Activated naive CD4-positive, alpha-beta T cell treated with anti-CD3 and anti-CD28 coated beads, Interleukin-2, amount 50 U/mL, for 24 hours (primary cell): ENCODE measurements at regions not wholly inside any gene's neighbourhood (a gene's known extent, or its start where the extent isn't known, plus 50 kb on each side); places are given as distances from the start of the nearest gene placed in this dataset.
"Not testable (repeated sequence)": the region's sequence is repeated elsewhere in the genome, so short reads cannot be mapped to it uniquely, and the experiment has no call there.

ENCODE experiments used
- H3K27ac Mint-ChIP-seq: one replicate; pipeline ENCODE4 v1.8.0; 2021; ENCODE audit warnings: mild to moderate bottlenecking, mixed read lengths
- H3K27me3 Mint-ChIP-seq: one replicate; pipeline ENCODE4 v1.8.0; 2021; ENCODE audit warnings: mixed read lengths
- H3K36me3 Mint-ChIP-seq: one replicate; pipeline ENCODE4 v1.8.0; 2021; ENCODE audit warnings: mixed read lengths
- H3K4me1 Mint-ChIP-seq: one replicate; pipeline ENCODE4 v1.8.0; 2021; ENCODE audit warnings: mixed read lengths
- H3K4me3 Mint-ChIP-seq: one replicate; pipeline ENCODE4 v1.8.0; 2021; ENCODE audit warnings: mild to moderate bottlenecking, mixed read lengths
- H3K9me3 Mint-ChIP-seq: one replicate; pipeline ENCODE4 v1.8.0; 2021; ENCODE audit warnings: mixed read lengths

DNA sequence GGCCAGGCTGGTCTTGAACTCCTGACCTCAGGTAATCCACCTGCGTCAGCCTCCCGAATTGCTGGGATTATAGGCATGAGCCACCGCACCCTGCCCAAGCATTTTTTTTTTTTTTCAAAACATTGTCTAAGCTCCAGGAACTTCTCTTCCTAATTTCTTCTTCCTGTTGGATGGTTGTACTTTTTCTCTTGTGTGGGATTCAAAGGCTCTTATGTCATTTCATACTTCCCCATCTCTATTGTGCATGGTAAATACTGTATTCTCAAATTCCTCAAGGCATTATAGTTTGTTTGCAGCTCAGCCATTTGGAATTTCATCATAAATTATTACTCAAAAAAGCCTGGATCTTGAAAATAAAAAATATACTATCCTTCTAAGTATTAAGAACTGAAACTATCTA is 199.1 kb upstream of the GADL1 start:
- Mint-ChIP-seq H3K4me1 (peaks cover 12% of the 10 kb centered on the region), H3K36me3 (no peaks in the 10 kb centered on the region), H3K27me3 (no peaks in the 10 kb centered on the region), H3K27ac (no peak overlapping the region), H3K9me3 (no peaks in the 10 kb centered on the region), H3K4me3 (no peak overlapping the region)

DNA sequence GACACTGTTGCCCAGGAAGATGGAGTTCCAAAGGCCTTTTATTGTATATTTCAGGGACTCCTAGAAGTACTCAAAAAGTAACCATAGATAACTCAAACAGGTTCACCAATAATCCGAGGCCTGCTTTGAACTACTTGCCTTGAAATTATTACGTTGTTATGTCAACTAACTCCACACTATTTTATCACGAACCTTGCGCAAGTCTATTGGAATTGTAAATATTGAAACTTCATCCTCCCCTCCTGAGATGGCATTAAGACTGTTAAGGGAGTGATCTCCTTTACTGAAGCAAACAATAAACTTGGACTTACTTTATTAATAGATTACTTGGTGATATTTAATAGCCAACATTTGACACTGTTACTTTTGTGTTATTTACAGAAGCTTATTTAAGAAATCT is 199.6 kb upstream of the GADL1 start:
- H3K36me3 Mint-ChIP-seq, result no peaks in the 10 kb centered on the region
- no peaks in the 10 kb centered on the region for H3K27me3 Mint-ChIP-seq
- no peak overlapping the region for H3K4me3 Mint-ChIP-seq
- H3K4me1 Mint-ChIP-seq, result peaks cover 12% of the 10 kb centered on the region
- no peaks in the 10 kb centered on the region for H3K9me3 Mint-ChIP-seq
- H3K27ac Mint-ChIP-seq, result no peak overlapping the region

DNA sequence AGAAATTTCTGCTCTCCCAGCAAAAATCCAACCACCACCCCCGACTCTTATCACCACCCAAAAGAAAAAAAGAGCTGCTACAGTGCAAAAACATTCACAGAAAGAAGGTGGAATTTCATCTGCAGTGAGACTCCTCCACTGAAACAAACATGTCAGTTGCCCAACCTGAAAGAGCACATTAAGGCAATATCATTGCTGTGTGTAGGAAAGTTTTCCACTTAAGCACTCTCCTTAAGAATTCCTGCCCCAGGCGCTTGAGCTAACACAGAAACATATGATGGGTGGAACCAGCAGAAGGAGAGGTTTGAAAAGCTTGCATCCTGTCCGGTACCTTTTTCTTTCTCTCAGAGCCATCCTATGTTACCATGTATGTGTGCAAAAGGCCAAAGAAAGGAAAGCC is 200.8 kb upstream of the GADL1 start:
- H3K27me3 Mint-ChIP-seq, result no peaks in the 10 kb centered on the region
- no peak overlapping the region for H3K27ac Mint-ChIP-seq
- H3K36me3 Mint-ChIP-seq, result no peaks in the 10 kb centered on the region
- H3K9me3 Mint-ChIP-seq, result no peaks in the 10 kb centered on the region
- H3K4me3 Mint-ChIP-seq, result no peak overlapping the region
- H3K4me1 Mint-ChIP-seq, result peaks cover 12% of the 10 kb centered on the region

DNA sequence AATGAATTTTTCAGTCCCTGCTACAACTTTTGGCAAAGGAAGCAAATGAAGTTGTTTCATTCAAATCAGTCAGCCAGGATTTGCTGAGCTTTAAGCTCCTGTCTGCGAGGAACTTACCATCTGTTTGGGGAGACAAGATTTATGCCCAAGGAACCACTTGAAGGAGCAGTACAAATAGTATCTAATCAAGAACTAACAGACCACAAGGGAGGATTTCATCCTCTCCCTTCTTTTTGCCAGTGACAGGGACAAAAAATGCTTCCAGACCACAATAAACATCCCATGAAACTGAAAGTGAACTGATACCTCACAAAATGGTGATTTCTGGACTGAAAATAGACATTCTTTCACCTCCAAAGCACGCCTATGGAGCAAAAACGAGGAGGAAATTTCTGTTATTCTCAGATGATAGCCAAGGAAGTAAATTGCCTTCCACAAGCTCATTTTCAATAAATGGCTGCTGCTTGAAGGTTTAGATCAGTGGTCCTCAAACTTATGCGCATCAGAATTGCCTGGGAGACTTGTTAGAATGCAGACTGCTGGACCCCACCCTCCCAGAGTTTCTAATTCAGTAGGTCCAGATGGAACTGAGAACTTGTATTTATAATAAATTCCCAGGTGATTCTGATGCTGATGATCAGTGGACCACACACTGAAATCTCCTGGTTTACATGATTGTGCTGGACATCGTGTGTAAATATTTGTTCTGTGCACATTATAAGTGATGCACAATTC is 202.4 kb upstream of the GADL1 start:
- Mint-ChIP-seq H3K36me3 (peaks cover under 1% of the 10 kb centered on the region), H3K4me3 (no peak overlapping the region), H3K4me1 (peaks cover 16% of the 10 kb centered on the region), H3K27ac (no peak overlapping the region), H3K27me3 (no peaks in the 10 kb centered on the region), H3K9me3 (no peaks in the 10 kb centered on the region)

DNA sequence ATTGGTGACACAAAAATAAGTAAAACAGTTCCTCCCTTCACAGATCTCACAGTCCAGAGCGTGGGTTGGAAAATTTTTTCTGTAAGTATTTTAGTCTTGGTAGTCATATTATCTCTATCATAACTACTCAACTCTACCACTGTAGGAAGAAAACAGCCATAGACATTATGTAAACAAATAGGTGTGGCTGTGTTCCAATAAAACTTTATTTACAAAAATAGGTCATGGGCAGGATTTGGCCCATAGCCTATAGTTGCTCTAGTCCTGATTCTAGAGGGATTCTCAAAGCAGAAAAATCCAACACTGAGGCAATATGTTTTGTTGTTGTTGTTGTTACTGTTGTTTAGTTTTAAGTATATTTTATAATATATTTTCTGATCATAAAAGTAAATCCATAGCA is 206.1 kb upstream of the GADL1 start:
- H3K27me3 Mint-ChIP-seq, result no peaks in the 10 kb centered on the region
- H3K36me3 Mint-ChIP-seq, result peaks cover 3% of the 10 kb centered on the region
- H3K4me3 Mint-ChIP-seq, result no peak overlapping the region
- H3K27ac Mint-ChIP-seq, result no peak overlapping the region
- H3K4me1 Mint-ChIP-seq, result peaks cover 16% of the 10 kb centered on the region
- no peaks in the 10 kb centered on the region for H3K9me3 Mint-ChIP-seq

DNA sequence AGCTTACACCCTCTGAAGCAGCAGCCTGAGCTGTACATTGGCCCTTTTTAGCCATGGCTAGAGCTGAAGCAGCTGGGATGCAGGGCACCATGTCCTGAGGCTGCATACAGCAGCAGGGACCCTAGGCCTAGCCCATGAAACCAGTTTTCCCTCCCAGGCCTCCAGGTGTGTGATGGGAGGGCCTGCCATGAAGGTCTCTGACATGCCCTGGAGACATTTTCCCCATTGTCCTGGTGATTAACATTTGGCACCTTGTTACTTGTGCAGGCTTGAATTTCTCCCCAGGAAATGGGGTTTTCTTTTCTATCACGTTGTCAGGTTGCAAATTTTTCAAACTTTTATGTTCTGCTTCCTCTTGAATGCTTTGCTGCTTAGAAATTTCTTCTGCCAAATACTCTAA is 206.8 kb upstream of the GADL1 start:
- H3K36me3 Mint-ChIP-seq, H3K4me3 Mint-ChIP-seq, H3K27ac Mint-ChIP-seq, H3K9me3 Mint-ChIP-seq, H3K27me3 Mint-ChIP-seq: not testable (repeated sequence)
- peaks cover 21% of the 10 kb centered on the region for H3K4me1 Mint-ChIP-seq

DNA sequence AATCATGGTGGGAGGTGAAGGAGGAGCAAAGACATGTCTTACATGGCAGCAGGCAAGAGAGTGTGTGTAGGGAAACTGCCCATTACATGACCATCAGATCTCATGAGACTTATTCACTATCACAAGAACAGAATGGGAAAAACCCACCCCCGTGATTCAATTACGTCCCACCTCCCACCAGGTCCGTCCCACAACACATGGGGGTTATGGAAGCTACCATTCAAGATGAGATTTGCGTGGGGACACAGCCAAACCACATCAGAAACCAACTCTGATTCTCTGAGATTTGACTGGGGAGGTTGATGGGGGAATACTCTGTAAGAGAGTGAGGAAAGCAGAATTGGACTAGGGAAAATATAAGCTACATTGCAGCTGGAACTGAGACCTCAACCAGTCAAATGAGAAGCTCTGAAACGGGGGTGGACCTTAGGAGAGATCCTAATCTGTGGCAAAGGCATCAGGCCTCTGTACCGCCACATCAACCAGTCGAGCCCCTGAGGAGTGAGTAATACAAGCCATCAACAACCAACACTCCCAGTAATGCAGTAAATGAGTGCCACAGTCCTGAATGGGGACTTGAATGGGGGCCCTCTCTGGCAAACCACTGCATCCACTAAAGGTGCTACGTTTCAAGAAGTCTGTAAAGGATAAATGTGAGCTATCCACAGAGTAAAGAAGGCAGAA is 207.9 kb upstream of the GADL1 start:
- H3K27ac Mint-ChIP-seq, result no peak overlapping the region
- H3K4me1 Mint-ChIP-seq, result peaks cover 23% of the 10 kb centered on the region
- H3K4me3 Mint-ChIP-seq, result no peak overlapping the region
- no peaks in the 10 kb centered on the region for H3K27me3 Mint-ChIP-seq
- H3K9me3 Mint-ChIP-seq, result no peaks in the 10 kb centered on the region
- H3K36me3 Mint-ChIP-seq, result peaks cover 3% of the 10 kb centered on the region

DNA sequence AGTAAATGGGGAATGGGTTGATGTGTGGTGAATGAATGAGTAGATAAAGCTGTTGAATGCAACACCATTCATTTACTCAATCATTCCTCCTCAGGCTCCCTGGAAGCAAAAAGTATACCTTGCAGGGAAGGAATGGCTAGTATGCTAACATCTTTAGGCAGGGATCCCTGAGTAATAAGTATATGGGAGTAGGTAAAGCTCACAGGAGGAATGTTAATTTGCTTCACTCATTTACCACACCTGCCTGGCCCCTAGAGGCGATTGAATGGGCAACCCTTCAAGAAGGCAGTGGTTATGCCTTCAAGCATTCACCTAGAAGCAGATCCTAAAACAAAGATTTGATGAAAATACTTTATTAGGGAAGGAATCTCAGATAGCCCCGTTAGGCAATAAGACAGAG is 208.7 kb upstream of the GADL1 start:
- H3K4me1 Mint-ChIP-seq, result peaks cover 21% of the 10 kb centered on the region
- peaks cover 3% of the 10 kb centered on the region for H3K36me3 Mint-ChIP-seq
- no peaks in the 10 kb centered on the region for H3K9me3 Mint-ChIP-seq
- H3K27me3 Mint-ChIP-seq, result no peaks in the 10 kb centered on the region
- H3K27ac Mint-ChIP-seq, result no peak overlapping the region
- no peak overlapping the region for H3K4me3 Mint-ChIP-seq

DNA sequence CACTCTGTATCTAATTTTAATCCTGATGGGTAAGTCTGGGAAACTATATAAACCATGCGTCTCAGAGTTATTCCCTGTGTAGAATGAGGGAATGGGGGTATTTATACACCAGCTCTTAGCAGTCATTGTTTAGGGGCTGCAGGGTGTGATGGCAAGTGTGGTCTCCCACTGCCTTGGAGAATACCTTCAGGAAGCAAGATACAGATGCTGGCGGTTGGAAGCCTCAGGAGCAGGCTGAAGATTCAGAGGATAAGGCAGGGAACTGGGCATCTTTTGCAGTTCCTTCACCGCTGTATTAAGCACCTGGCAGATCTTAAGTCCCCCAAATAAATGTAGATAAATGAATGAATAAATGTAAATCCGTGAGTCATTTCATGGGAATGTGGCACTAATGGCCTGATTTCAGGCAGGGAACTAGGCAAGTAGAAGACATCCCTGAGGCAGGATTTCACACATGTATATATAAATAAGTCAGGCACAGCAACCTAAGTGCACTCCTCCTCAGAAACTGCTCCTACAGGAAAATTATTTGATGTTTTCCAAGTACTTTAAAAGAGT is 209.2 kb upstream of the GADL1 start:
- no peak overlapping the region for H3K4me3 Mint-ChIP-seq
- no peak overlapping the region for H3K27ac Mint-ChIP-seq
- H3K36me3 Mint-ChIP-seq, result peaks cover 3% of the 10 kb centered on the region
- H3K4me1 Mint-ChIP-seq, result peaks cover 21% of the 10 kb centered on the region
- H3K9me3 Mint-ChIP-seq, result peaks cover 3% of the 10 kb centered on the region
- H3K27me3 Mint-ChIP-seq, result no peaks in the 10 kb centered on the region

DNA sequence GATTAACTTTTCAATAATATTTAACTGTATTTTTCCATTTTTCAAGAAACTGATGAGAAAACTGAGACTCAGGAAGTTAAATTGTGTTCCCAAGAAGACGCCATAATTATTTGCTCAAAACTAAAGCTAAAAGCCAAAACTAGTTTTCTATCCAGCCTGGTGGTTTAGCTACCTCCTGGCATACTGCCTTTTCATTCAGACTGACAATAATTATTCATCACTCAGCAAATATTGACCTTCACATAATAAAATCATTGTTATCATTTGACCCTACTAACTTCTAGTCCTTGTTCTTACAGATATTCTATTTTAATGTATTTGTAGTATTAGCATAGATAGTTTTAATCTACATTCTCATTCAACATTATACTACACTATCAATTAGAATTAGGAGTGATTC is 210.6 kb upstream of the GADL1 start:
- Mint-ChIP-seq H3K4me3 (no peak overlapping the region), H3K9me3 (peaks cover 10% of the 10 kb centered on the region), H3K27ac (no peak overlapping the region), H3K36me3 (peaks cover 3% of the 10 kb centered on the region), H3K27me3 (no peaks in the 10 kb centered on the region), H3K4me1 (peaks cover 21% of the 10 kb centered on the region)

DNA sequence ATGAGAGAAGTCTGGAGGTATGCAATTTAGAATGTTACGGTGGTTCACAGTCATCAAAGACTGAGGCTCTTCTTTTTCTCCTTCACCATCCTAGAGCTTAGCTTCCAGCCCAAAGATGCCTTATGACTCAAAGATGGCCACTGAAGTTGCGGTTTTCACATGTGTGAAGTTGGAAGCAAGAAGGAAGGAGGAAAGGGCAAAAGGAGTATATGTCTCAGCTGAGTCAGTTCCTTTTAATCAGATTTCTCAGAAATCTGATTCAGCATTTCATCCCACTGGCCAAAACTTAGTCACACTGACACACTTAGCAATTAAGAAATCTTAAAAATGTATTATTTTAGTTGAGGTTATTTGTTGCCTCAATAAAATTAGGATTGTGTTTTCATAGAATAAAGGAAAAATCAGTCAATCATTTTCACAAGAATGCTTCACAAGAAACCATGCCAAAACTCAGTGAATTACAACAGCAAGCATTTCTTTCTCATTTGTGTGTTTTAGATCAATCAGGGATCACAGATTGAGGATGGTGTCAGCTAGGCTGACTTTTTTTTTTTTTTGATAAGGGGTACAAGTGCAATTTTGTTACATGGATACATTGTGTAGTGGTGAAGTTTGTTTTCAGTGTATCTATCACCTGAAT is 211.1 kb upstream of the GADL1 start:
- H3K4me1 Mint-ChIP-seq, result peaks cover 21% of the 10 kb centered on the region
- peaks cover 3% of the 10 kb centered on the region for H3K36me3 Mint-ChIP-seq
- peak overlapping the region; percentile 14 for H3K27ac Mint-ChIP-seq
- peaks cover 10% of the 10 kb centered on the region for H3K9me3 Mint-ChIP-seq
- no peak overlapping the region for H3K4me3 Mint-ChIP-seq
- no peaks in the 10 kb centered on the region for H3K27me3 Mint-ChIP-seq

DNA sequence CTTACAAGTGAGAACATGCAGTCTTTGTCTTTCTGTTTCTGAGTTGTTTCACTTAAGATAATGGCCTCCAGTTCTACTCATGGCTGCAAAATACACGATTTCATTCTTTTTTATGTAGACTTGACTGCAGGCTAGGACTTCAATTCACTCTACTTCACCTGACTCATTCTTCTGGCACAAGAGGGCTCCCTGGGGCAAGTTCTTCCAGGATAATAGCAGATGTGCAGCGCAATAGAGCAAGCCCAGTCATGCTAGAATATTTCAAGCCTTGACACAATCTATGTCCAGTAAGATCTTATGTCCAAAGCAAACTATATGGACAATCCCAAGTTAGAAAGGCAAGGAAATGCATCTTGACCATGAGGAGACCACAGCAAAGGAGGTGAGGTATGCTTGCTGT is 211.7 kb upstream of the GADL1 start:
- Mint-ChIP-seq H3K27ac (no peak overlapping the region), H3K27me3 (no peaks in the 10 kb centered on the region), H3K9me3 (peaks cover 10% of the 10 kb centered on the region), H3K4me3 (no peak overlapping the region), H3K36me3 (peaks cover 3% of the 10 kb centered on the region), H3K4me1 (peaks cover 21% of the 10 kb centered on the region)

DNA sequence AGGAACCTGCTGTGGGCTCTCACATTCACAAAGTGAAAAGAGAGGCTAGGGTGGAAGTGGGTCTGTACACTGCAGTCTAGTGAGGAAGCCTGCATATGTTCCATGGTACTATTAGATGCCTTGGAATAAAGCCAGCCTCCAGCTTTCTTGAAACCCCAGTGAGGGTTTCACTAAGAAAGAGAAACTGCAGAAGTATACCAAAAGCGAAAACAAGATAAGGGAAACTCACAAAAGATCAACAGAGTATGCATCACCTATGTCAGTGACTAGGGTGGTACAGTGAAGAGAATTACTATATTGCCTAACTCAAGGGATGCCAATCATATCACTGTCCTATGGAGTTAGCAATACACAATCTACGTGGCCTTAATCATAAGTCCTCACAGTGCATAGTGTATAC is 212.5 kb upstream of the GADL1 start:
- Mint-ChIP-seq H3K4me1 (peaks cover 16% of the 10 kb centered on the region), H3K36me3 (peaks cover 1% of the 10 kb centered on the region), H3K4me3 (no peak overlapping the region), H3K27ac (peak overlapping the region; percentile 30), H3K27me3 (no peaks in the 10 kb centered on the region), H3K9me3 (peaks cover 10% of the 10 kb centered on the region)

DNA sequence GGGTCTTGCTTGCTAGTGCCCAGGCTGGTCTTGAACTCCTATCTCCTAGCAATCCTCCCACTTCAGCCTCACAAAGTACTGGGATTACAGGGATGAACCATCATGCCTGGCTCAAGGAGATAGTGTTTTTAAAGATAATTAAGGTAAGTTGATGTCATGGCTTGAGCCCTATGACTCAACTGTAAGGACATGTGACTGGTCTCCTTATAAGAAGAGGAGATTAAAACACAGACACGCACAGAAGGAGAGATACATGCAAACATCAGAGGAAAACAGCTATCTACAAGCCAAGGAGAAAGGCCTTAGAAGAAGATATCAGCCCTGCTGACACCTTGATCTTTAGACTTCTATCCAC is 220.4 kb upstream of the GADL1 start:
- Mint-ChIP-seq H3K4me1 (no peaks in the 10 kb centered on the region), H3K9me3 (peaks cover 4% of the 10 kb centered on the region), H3K27me3 (no peaks in the 10 kb centered on the region), H3K27ac (no peak overlapping the region), H3K36me3 (peaks cover 3% of the 10 kb centered on the region), H3K4me3 (no peak overlapping the region)

DNA sequence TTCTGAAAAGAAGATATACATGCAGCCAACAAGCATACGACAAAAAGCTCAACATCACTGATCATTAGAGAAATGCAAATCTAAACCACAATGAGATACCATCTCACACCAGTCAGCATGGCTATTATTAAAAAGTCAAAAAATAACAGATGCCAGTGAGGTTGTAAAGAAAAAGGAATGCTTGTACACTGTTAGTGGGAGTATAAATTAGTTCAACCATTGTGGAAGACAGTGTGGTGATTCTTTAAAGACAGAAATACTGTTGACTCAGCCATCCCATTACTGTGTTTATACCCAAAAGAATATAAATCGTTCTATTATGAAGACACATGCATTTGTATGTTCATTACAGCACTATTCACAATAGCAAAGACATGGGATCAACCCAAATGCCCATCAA is 221.1 kb upstream of the GADL1 start:
- H3K27me3 Mint-ChIP-seq, H3K36me3 Mint-ChIP-seq, H3K27ac Mint-ChIP-seq, H3K9me3 Mint-ChIP-seq, H3K4me1 Mint-ChIP-seq, H3K4me3 Mint-ChIP-seq: not testable (repeated sequence)

DNA sequence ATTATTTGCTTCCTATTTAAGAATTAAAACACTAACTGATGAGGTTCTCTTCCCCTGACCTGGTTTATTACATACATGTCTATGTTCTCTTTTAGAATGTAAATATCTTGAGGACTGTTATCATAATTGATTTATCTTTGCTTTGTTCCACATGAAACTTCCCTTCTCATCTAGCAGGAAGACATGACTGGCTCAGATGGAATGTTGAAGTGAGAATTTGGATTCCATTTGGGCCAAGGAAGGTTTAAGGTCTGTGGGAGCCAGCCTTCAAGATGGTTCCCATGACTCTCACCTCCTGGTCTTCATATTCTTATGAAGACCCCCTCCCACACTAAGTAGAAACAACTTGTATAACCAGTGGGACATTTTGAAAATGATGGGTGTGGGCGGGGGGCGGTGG is 222.2 kb upstream of the GADL1 start:
- H3K4me1 Mint-ChIP-seq, result no peaks in the 10 kb centered on the region
- H3K27me3 Mint-ChIP-seq, result no peaks in the 10 kb centered on the region
- no peak overlapping the region for H3K4me3 Mint-ChIP-seq
- peaks cover 3% of the 10 kb centered on the region for H3K36me3 Mint-ChIP-seq
- peaks cover 4% of the 10 kb centered on the region for H3K9me3 Mint-ChIP-seq
- no peak overlapping the region for H3K27ac Mint-ChIP-seq
